ENCODE measurements at regions not wholly inside any gene's neighbourhood (a gene's known extent, or its start where the extent isn't known, plus 50 kb on each side); places are given as distances from the start of the nearest gene placed in this dataset.

DNA sequence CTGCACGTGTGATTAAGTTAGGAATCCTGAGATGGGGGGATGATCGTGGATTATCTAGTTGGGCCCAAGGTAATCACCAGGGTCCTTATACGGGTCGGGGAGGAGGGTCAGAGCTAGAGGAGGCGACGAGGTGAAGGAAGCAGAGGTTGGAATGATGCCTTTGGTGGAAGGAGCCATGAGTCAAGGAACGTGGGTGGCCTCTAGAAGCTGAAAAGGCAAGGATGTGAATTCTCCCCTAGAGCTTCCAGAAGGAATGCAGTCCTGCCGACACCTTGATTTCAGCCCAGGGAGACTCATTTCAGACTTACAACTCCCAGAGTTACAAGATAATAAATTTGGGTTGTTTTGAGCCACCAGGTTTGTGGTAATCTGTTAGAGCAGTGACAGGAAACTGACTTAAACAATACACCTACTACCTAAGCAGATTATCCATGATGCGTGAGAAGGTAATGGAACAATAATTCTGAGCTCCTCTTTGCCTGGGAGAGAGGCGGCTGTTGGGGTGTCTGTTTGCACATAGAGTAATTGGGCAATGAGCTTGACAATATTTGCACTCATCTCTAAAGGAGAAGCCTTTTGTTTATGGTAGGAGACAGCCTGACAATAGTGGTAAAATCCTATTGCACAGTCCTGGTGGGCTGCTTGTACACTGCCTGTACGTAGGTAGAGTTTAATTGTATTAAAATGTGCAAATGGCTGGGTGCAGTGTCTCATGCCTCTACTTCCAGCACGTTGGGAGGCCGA, 129.3 kb upstream of the IER5L start:
- TF ChIP-seq, protein P1, sequence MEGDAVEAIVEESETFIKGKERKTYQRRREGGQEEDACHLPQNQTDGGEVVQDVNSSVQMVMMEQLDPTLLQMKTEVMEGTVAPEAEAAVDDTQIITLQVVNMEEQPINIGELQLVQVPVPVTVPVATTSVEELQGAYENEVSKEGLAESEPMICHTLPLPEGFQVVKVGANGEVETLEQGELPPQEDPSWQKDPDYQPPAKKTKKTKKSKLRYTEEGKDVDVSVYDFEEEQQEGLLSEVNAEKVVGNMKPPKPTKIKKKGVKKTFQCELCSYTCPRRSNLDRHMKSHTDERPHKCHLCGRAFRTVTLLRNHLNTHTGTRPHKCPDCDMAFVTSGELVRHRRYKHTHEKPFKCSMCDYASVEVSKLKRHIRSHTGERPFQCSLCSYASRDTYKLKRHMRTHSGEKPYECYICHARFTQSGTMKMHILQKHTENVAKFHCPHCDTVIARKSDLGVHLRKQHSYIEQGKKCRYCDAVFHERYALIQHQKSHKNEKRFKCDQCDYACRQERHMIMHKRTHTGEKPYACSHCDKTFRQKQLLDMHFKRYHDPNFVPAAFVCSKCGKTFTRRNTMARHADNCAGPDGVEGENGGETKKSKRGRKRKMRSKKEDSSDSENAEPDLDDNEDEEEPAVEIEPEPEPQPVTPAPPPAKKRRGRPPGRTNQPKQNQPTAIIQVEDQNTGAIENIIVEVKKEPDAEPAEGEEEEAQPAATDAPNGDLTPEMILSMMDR (IDR thresholded peaks at IDR 0.05; ENCODE audit: extremely low read depth in 1 of 2, insufficient read depth in 1 of 2, low read depth in 1 of 2, low read length in 2 of 2) = no peak
- TF ChIP-seq POLR2AphosphoS5 (IDR thresholded peaks at IDR 0.05; ENCODE audit: insufficient read depth, low read depth, low read length) (no peak), POLR2A (IDR thresholded peaks at IDR 0.05; ENCODE audit: low read depth, low read length) (no peak), MYC (IDR thresholded peaks at IDR 0.05; ENCODE audit: low read depth, low read length) (no peak), EZH2 (IDR thresholded peaks at IDR 0.05; ENCODE audit: borderline replicate concordance, low read depth, low read length, severe bottlenecking) (no peak), GATA2 (IDR thresholded peaks at IDR 0.05; ENCODE audit: insufficient read depth, insufficient read length, low read depth, low read length) (no peak), FOS (IDR thresholded peaks at IDR 0.05; ENCODE audit: borderline replicate concordance, insufficient read depth, low read length) (no peak), JUN (IDR thresholded peaks at IDR 0.05; ENCODE audit: borderline replicate concordance, insufficient read depth, insufficient read length, low read depth) (no peak)
- TF ChIP-seq, protein P2, sequence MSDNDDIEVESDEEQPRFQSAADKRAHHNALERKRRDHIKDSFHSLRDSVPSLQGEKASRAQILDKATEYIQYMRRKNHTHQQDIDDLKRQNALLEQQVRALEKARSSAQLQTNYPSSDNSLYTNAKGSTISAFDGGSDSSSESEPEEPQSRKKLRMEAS (IDR thresholded peaks at IDR 0.05; ENCODE audit: insufficient read depth, insufficient read length) = no peak

All from endothelial cell of umbilical vein (primary cell).